HepG2 (cell line): ENCODE measurements at regions not wholly inside any gene's neighbourhood (a gene's known extent, or its start where the extent isn't known, plus 50 kb on each side); places are given as distances from the start of the nearest gene placed in this dataset.

Experiments
- ATAC-seq: fragments of 200-7000 bp; cut with Tn5 transposase; 3 replicates; pipeline ENCODE4 v1.9.1; 2020; ENCODE audit warnings: mild to moderate bottlenecking, moderate library complexity
- BruUV-seq: library from RNA; stranded (reverse); fragments of 400-500 nt; replicated peaks from 2 replicates; lab custom pipeline; 2021; lab: Mats Ljungman, UMichigan
- CTCF ChIA-PET: fragments of 300-600 bp; formaldehyde crosslinking; extraction: SDS; loops from one replicate; lab custom pipeline; 2021; ENCODE audit warnings: low total read pairs, inconsistent platforms, low intra/inter-chr PET ratio; lab: Yijun Ruan, JAX
- POLR2A ChIA-PET: fragments of 350-600 bp; sonication (Branson Sonifier 250); formaldehyde crosslinking; loops from one replicate; lab custom pipeline; 2020; ENCODE audit warnings: antibody characterized with exemption, inconsistent platforms; lab: Yijun Ruan, JAX
- DNase-seq: peaks from one replicate; pipeline ENCODE4 v3.0.0-alpha.2; 2015; ENCODE audit warnings: low spot score
- FAIRE-seq: peaks from 3 replicates; lab custom pipeline; 2011; peaks lifted over from hg19 to GRCh38; lab: Jason Lieb, UNC
- H2AFZ ChIP-seq: one replicate; pipeline ENCODE4 v1.6.1; 2011; ENCODE audit warnings: low read length, inconsistent platforms
- H3K27ac ChIP-seq: fragments of 300-600 bp; 3 replicates; pipeline ENCODE4 v1.8.0; 2011; ENCODE audit warnings: mixed run types, mild to moderate bottlenecking, mixed read lengths, low read length, inconsistent platforms; ENCODE audit not compliant: insufficient read depth; ENCODE audit errors: extremely low read length
- H3K27me3 ChIP-seq, 2 experiments: fragments of 200-600 bp in 1 of 2; 2 replicates in 1 of 2; 3 replicates in 1 of 2; pipeline versions ENCODE4 v1.6.0 to v1.8.0; 2011; ENCODE audit warnings: low read length in 2 of 2, mild to moderate bottlenecking in 2 of 2, moderate library complexity in 2 of 2, inconsistent platforms in 1 of 2; ENCODE audit not compliant: insufficient read depth in 2 of 2, control insufficient read depth in 1 of 2
- H3K36me3 ChIP-seq, 2 experiments: fragments of 200-600 bp in 1 of 2; replicated peaks in 1 of 2; 2 replicates in 1 of 2; 3 replicates in 1 of 2; pipeline versions ENCODE4 v1.5.1 to v1.8.0; 2011; ENCODE audit warnings: low read length in 2 of 2, inconsistent platforms in 1 of 2; ENCODE audit not compliant: insufficient read depth in 2 of 2, control insufficient read depth in 1 of 2
- H3K4me1 ChIP-seq: 2 replicates; pipeline ENCODE4 v1.5.1; 2012; ENCODE audit warnings: low read length, inconsistent platforms; ENCODE audit not compliant: insufficient read depth
- H3K4me2 ChIP-seq: 2 replicates; pipeline ENCODE4 v1.6.0; 2011; ENCODE audit warnings: low read depth, low read length, inconsistent platforms
- H3K4me3 ChIP-seq, 3 experiments: fragments of 200-600 bp in 1 of 3; sonication (generic), shearing (Covaris generic) in 1 of 3; replicated peaks in 1 of 3; 2 replicates each; pipeline ENCODE4 v1.5.1; 2011 to 2016; ENCODE audit warnings: low read length in 3 of 3, inconsistent platforms in 2 of 3, low read depth in 2 of 3, mild to moderate bottlenecking in 2 of 3, control low read depth in 1 of 3, mixed read lengths in 1 of 3; ENCODE audit not compliant: insufficient read depth in 1 of 3
- H3K79me2 ChIP-seq: one replicate; pipeline ENCODE4 v1.6.1; 2011; ENCODE audit warnings: low read length, inconsistent platforms; ENCODE audit not compliant: insufficient read depth
- H3K9ac ChIP-seq: 2 replicates; pipeline ENCODE4 v1.6.0; 2011; ENCODE audit warnings: mild to moderate bottlenecking, low read depth, low read length, inconsistent platforms; ENCODE audit not compliant: insufficient read depth
- H3K9me3 ChIP-seq: 2 replicates; pipeline ENCODE4 v1.5.1; 2012; ENCODE audit warnings: mild to moderate bottlenecking, low read length
- H4K20me1 ChIP-seq: 2 replicates; pipeline ENCODE4 v1.6.0; 2011; ENCODE audit warnings: inconsistent platforms, mild to moderate bottlenecking, low read length, moderate library complexity; ENCODE audit not compliant: insufficient read depth
- CAMTA2 ChIP-seq: sonication (generic); formaldehyde crosslinking; IDR thresholded peaks from 2 replicates; pipeline ENCODE4 v1.4.0; 2020; ENCODE audit warnings: mild to moderate bottlenecking, missing genetic modification reagents, borderline replicate concordance
- ELK4 ChIP-seq: sonication (generic); formaldehyde crosslinking; IDR thresholded peaks from 2 replicates; pipeline ENCODE4 v1.9.0; 2021; ENCODE audit warnings: missing genetic modification reagents, borderline replicate concordance
- HES4 ChIP-seq: sonication (generic); formaldehyde crosslinking; IDR thresholded peaks from 2 replicates; pipeline ENCODE4 v1.9.0; 2021; ENCODE audit warnings: mild to moderate bottlenecking, missing genetic modification reagents, borderline replicate concordance
- HOXA9 ChIP-seq: sonication (generic); formaldehyde crosslinking; IDR thresholded peaks from 2 replicates; pipeline ENCODE4 v1.8.1; 2022; ENCODE audit warnings: missing genetic modification reagents, mild to moderate bottlenecking, moderate library complexity, borderline replicate concordance
- NCOA2 ChIP-seq: sonication (generic); formaldehyde crosslinking; IDR thresholded peaks from 2 replicates; pipeline ENCODE4 v1.8.0; 2022; ENCODE audit warnings: inconsistent platforms
- RFXAP ChIP-seq: sonication (generic); formaldehyde crosslinking; IDR thresholded peaks from 2 replicates; pipeline ENCODE4 v1.4.0; 2020; ENCODE audit warnings: missing genetic modification reagents, borderline replicate concordance
- TRAFD1 ChIP-seq: sonication (generic); formaldehyde crosslinking; IDR thresholded peaks from 2 replicates; pipeline ENCODE4 v1.5.1; 2020; ENCODE audit warnings: missing genetic modification reagents, mild to moderate bottlenecking, borderline replicate concordance
- ZKSCAN8 ChIP-seq: IDR thresholded peaks from 2 replicates; pipeline ENCODE4 v1.6.1; 2016; ENCODE audit warnings: borderline replicate concordance, missing genetic modification reagents, missing compliant biosample characterization
- ZNF230 ChIP-seq: sonication (generic); formaldehyde crosslinking; IDR thresholded peaks from 2 replicates; pipeline ENCODE4 v1.4.0; 2020; ENCODE audit warnings: mild to moderate bottlenecking, missing genetic modification reagents
- ZNF263 ChIP-seq: sonication (generic); formaldehyde crosslinking; IDR thresholded peaks from 2 replicates; pipeline ENCODE4 v1.4.0; 2020; ENCODE audit warnings: missing genetic modification reagents
- ZNF329 ChIP-seq: sonication (generic); formaldehyde crosslinking; IDR thresholded peaks from 2 replicates; pipeline ENCODE4 v1.9.0; 2021; ENCODE audit warnings: low read depth, mild to moderate bottlenecking, missing genetic modification reagents
- ZNF543 ChIP-seq: sonication (generic); formaldehyde crosslinking; IDR thresholded peaks from 2 replicates; pipeline ENCODE4 v1.4.0; 2020; ENCODE audit warnings: mild to moderate bottlenecking, missing genetic modification reagents
- ZNF577 ChIP-seq: sonication (generic); formaldehyde crosslinking; IDR thresholded peaks from 2 replicates; pipeline ENCODE4 v1.4.0; 2020; ENCODE audit warnings: mild to moderate bottlenecking, low read depth, missing genetic modification reagents, borderline replicate concordance
- ZNF597 ChIP-seq: sonication (generic); formaldehyde crosslinking; IDR thresholded peaks from 2 replicates; pipeline ENCODE4 v1.5.0; 2020; ENCODE audit warnings: missing genetic modification reagents
- ZNF615 ChIP-seq: sonication (generic); formaldehyde crosslinking; IDR thresholded peaks from 2 replicates; pipeline ENCODE4 v1.5.0; 2020; ENCODE audit warnings: mild to moderate bottlenecking, missing genetic modification reagents, borderline replicate concordance
- WGBS: methylation state at CpG from one replicate; pipeline ENCODE4 v1.1.6; 2017; ENCODE audit warnings: low lambda C conversion rate; 5-methylcytosine and 5-hydroxymethylcytosine counted together
- in situ Hi-C: cut with HindIII; loops from 2 replicates; pipeline ENCODE4 v1.10.0; 2017; ENCODE audit warnings: low pct_unique_long_range_greater_than_20kb; ENCODE audit not compliant: extremely low pct_ligation_motif_present
- intact Hi-C: fragments of 100-400 bp; cut with micrococcal nuclease; formaldehyde crosslinking; loops from one replicate; pipeline ENCODE4 v1.10.0; 2022; ENCODE audit not compliant: unreplicated experiment
- TF ChIP-seq, protein P1 (sequence below): sonication (generic); formaldehyde crosslinking; IDR thresholded peaks from 2 replicates; pipeline ENCODE4 v1.8.0; 2022; ENCODE audit warnings: low read depth, missing genetic modification reagents
- TF ChIP-seq, protein P2 (sequence below): sonication (generic); formaldehyde crosslinking; IDR thresholded peaks from 2 replicates; pipeline ENCODE4 v1.4.0; 2020; ENCODE audit warnings: missing genetic modification reagents

- no peak for FAIRE-seq
- no peak overlapping the region for H2AFZ ChIP-seq
- H3K27me3 ChIP-seq = no peaks in the 10 kb centered on the region
- H3K27ac ChIP-seq = no peak overlapping the region
- TF ChIP-seq ZNF263 (CRISPR knock-in tag) (no peak), TRAFD1 (no peak), ELK4 (no peak), ZNF615 (no peak), NCOA2 (CRISPR knock-in tag) (no peak), HES4 (CRISPR knock-in tag) (no peak), ZNF329 (CRISPR knock-in tag) (no peak), ZNF577 (CRISPR knock-in tag) (no peak), HOXA9 (CRISPR knock-in tag) (no peak), ZNF230 (no peak), RFXAP (CRISPR knock-in tag) (no peak), ZKSCAN8 (CRISPR knock-in tag) (no peak), ZNF597 (CRISPR knock-in tag) (no peak), CAMTA2 (no peak), ZNF543 (CRISPR knock-in tag) (no peak)
- TF ChIP-seq, protein P1, sequence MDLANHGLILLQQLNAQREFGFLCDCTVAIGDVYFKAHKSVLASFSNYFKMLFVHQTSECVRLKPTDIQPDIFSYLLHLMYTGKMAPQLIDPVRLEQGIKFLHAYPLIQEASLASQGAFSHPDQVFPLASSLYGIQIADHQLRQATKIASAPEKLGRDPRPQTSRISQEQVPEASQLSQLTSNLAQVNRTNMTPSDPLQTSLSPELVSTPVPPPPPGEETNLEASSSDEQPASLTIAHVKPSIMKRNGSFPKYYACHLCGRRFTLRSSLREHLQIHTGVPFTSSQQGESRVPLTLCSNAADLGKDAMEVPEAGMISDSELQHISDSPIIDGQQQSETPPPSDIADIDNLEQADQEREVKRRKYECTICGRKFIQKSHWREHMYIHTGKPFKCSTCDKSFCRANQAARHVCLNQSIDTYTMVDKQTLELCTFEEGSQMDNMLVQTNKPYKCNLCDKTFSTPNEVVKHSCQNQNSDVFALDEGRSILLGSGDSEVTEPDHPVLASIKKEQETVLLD (CRISPR knock-in tag) = no peak
- TF ChIP-seq, protein P2, sequence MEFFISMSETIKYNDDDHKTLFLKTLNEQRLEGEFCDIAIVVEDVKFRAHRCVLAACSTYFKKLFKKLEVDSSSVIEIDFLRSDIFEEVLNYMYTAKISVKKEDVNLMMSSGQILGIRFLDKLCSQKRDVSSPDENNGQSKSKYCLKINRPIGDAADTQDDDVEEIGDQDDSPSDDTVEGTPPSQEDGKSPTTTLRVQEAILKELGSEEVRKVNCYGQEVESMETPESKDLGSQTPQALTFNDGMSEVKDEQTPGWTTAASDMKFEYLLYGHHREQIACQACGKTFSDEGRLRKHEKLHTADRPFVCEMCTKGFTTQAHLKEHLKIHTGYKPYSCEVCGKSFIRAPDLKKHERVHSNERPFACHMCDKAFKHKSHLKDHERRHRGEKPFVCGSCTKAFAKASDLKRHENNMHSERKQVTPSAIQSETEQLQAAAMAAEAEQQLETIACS (CRISPR knock-in tag) = no peak
- TF ChIP-seq, all 625 proteins: peak for 0
- in situ Hi-C loops (no loop called here), intact Hi-C loops (no loop called here)
- Histone ChIP-seq H3K79me2 (no peaks in the 10 kb centered on the region), H3K36me3 (no peaks in the 10 kb centered on the region), H3K9me3 (peaks cover 36% of the 10 kb centered on the region), H3K4me1 (no peaks in the 10 kb centered on the region), H3K9ac (no peak overlapping the region), H3K4me2 (no peak overlapping the region), H4K20me1 (no peaks in the 10 kb centered on the region), H3K4me3 (no peak overlapping the region)
- ChIA-PET POLR2A (no interaction called here), CTCF (no interaction called here)
- BruUV-seq = no TSS peak
- 0% methylated on average over 2 of the region's 2 CpGs for WGBS
- ATAC-seq (no peak), DNase-seq (no peak)
Measured at GRCh38 chr4:85228264-85228663, 246.7 kb upstream of the ARHGAP24 start.
